ENCODE measurements at regions not wholly inside any gene's neighbourhood (a gene's known extent, or its start where the extent isn't known, plus 50 kb on each side); places are given as distances from the start of the nearest gene placed in this dataset.

DNA sequence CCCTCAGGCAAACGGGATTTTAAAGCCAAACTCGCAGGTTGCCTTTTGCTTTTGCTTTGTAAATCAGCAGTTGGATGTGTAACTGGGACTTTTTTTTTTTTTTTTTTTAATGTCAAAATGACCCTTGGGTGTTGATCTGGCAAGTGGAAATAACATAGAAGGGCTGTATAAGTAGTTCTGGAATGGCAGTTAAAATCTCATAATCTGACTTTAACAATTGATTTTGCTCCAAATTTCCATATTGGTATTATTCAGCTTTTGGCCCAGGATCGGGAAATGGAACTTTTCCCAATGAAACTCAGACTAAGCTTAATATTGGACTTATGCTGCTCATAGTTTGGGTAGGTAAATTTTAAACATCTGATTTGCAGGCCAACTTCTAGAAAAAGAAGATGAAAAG, 346.8 kb upstream of the NUDT12 start:
- no peak for ATAC-seq
- ChIA-PET RAD21 (ENCODE audit: low non-redundant PET in 1 of 2, low total read pairs in 2 of 2, uncharacterized antibody in 2 of 2, unreplicated experiment in 2 of 2) (no interaction called here), CTCF (no interaction called here), POLR2A (no interaction called here)
- no peak overlapping the region for H3K4me2 ChIP-seq (ENCODE audit: low read length)
- no peaks in the 10 kb centered on the region for H3K9me2 ChIP-seq (ENCODE audit: insufficient read depth)
- no peaks in the 10 kb centered on the region for H3K27me3 ChIP-seq (ENCODE audit: insufficient read depth, low read length)
- no peak for TF ChIP-seq SRF (IDR thresholded peaks at IDR 0.05; ENCODE audit: low read depth)
- no peak for TF ChIP-seq CBX3 (IDR thresholded peaks at IDR 0.05; ENCODE audit: low read depth)
- TF ChIP-seq FOSL1 (IDR thresholded peaks at IDR 0.05; ENCODE audit: low read depth): no peak
- TF ChIP-seq EZH2phosphoT487 (IDR thresholded peaks at IDR 0.05; ENCODE audit: borderline replicate concordance): no peak
- no peak for TF ChIP-seq POLR2A (IDR thresholded peaks at IDR 0.05; ENCODE audit: borderline replicate concordance, extremely low read depth, insufficient read depth, insufficient read length)
- TF ChIP-seq SIN3A (IDR thresholded peaks at IDR 0.05; ENCODE audit: low read depth): no peak
- no peak for TF ChIP-seq ZNF274 (IDR thresholded peaks at IDR 0.05; ENCODE audit: low read depth, low read length)
- no peak for TF ChIP-seq RAD21 (IDR thresholded peaks at IDR 0.05; ENCODE audit: low read depth)
- no peak for TF ChIP-seq JUND (IDR thresholded peaks at IDR 0.05)
- TF ChIP-seq, protein P1, sequence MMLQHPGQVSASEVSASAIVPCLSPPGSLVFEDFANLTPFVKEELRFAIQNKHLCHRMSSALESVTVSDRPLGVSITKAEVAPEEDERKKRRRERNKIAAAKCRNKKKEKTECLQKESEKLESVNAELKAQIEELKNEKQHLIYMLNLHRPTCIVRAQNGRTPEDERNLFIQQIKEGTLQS (IDR thresholded peaks at IDR 0.05): no peak
- TF ChIP-seq, protein P2, sequence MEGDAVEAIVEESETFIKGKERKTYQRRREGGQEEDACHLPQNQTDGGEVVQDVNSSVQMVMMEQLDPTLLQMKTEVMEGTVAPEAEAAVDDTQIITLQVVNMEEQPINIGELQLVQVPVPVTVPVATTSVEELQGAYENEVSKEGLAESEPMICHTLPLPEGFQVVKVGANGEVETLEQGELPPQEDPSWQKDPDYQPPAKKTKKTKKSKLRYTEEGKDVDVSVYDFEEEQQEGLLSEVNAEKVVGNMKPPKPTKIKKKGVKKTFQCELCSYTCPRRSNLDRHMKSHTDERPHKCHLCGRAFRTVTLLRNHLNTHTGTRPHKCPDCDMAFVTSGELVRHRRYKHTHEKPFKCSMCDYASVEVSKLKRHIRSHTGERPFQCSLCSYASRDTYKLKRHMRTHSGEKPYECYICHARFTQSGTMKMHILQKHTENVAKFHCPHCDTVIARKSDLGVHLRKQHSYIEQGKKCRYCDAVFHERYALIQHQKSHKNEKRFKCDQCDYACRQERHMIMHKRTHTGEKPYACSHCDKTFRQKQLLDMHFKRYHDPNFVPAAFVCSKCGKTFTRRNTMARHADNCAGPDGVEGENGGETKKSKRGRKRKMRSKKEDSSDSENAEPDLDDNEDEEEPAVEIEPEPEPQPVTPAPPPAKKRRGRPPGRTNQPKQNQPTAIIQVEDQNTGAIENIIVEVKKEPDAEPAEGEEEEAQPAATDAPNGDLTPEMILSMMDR (IDR thresholded peaks at IDR 0.05 in 2 of 3, conservative IDR thresholded peaks at IDR 0.05 in 1 of 3; ENCODE audit: borderline replicate concordance in 1 of 3, insufficient read depth in 1 of 3, low read depth in 2 of 3, low read length in 2 of 3): no peak
- TF ChIP-seq, protein P3, sequence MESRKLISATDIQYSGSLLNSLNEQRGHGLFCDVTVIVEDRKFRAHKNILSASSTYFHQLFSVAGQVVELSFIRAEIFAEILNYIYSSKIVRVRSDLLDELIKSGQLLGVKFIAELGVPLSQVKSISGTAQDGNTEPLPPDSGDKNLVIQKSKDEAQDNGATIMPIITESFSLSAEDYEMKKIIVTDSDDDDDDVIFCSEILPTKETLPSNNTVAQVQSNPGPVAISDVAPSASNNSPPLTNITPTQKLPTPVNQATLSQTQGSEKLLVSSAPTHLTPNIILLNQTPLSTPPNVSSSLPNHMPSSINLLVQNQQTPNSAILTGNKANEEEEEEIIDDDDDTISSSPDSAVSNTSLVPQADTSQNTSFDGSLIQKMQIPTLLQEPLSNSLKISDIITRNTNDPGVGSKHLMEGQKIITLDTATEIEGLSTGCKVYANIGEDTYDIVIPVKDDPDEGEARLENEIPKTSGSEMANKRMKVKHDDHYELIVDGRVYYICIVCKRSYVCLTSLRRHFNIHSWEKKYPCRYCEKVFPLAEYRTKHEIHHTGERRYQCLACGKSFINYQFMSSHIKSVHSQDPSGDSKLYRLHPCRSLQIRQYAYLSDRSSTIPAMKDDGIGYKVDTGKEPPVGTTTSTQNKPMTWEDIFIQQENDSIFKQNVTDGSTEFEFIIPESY (IDR thresholded peaks at IDR 0.05; ENCODE audit: extremely low read depth, insufficient replicate concordance, low read length): no peak
- TF ChIP-seq YY1 (IDR thresholded peaks at IDR 0.05; ENCODE audit: extremely low read depth, insufficient replicate concordance, low read depth, low read length): no peak
- no peaks in the 10 kb centered on the region for H3K9me3 ChIP-seq (ENCODE audit: control insufficient read depth in 1 of 2, insufficient read depth in 1 of 2, low read depth in 1 of 2, low read length in 2 of 2)
- H3K4me3 ChIP-seq (replicated peaks in 1 of 2; ENCODE audit: low read depth in 1 of 2, low read length in 2 of 2): no peak overlapping the region
- H3K4me1 ChIP-seq (ENCODE audit: control insufficient read depth in 1 of 2, insufficient read depth in 2 of 2, low read length in 2 of 2): no peaks in the 10 kb centered on the region
- no peak overlapping the region for H3K9ac ChIP-seq (ENCODE audit: low read length)
- H4K20me1 ChIP-seq (ENCODE audit: insufficient read depth): no peaks in the 10 kb centered on the region
- no peaks in the 10 kb centered on the region for H3K36me3 ChIP-seq (ENCODE audit: control insufficient read depth in 1 of 2, insufficient read depth in 2 of 2, low read length in 2 of 2)
- no peak overlapping the region for H3K27ac ChIP-seq (ENCODE audit: low read depth, low read length)
- no peak for DNase-seq (ENCODE audit: low read depth, low spot score)
- H2AFZ ChIP-seq (ENCODE audit: low read depth, low read length, poor library complexity, severe bottlenecking): no peak overlapping the region
- no TSS peak for BruUV-seq (replicated peaks)
- intact Hi-C loops (cut with micrococcal nuclease): no loop called here
- H3K79me2 ChIP-seq (ENCODE audit: insufficient read depth, low read length): no peaks in the 10 kb centered on the region

All from HCT116 (cell line).